GM19035 (cell line): ENCODE measurements at regions not wholly inside any gene's neighbourhood (a gene's known extent, or its start where the extent isn't known, plus 50 kb on each side); places are given as distances from the start of the nearest gene placed in this dataset.

ENCODE experiments used
- ATAC-seq: cut with Tn5 transposase; IDR thresholded peaks from one replicate; pipeline ENCODE4 v1.9.1; 2021; ENCODE audit not compliant: unreplicated experiment

GRCh38 chr1:83813576-83813975 lies 185.4 kb downstream of the TTLL7 start:
- no peak for ATAC-seq

- no peak for ATAC-seq
Observed at GRCh38 chr1:83810144-83810543, 188.8 kb downstream of the TTLL7 start.

- ATAC-seq: no peak
Observed at GRCh38 chr1:83808536-83808935, 190.4 kb downstream of the TTLL7 start.

GRCh38 chr1:83807821-83808220 lies 191.1 kb downstream of the TTLL7 start:
- ATAC-seq: no peak

GRCh38 chr1:83807231-83807630 lies 191.7 kb downstream of the TTLL7 start:
- no peak for ATAC-seq

GRCh38 chr1:83805921-83806320 lies 193.0 kb downstream of the TTLL7 start:
- no peak for ATAC-seq

- ATAC-seq: no peak
Observed at GRCh38 chr1:83802460-83803152, 196.3 kb downstream of the TTLL7 start.

GRCh38 chr1:83802023-83802422 lies 196.9 kb downstream of the TTLL7 start:
- ATAC-seq: no peak

- ATAC-seq: no peak
Observed at GRCh38 chr1:83800066-83800465, 198.9 kb downstream of the TTLL7 start.

- no peak for ATAC-seq
Observed at GRCh38 chr1:83799594-83799993, 199.3 kb downstream of the TTLL7 start.

- ATAC-seq: no peak
Observed at GRCh38 chr1:83798965-83799364, 200.0 kb downstream of the TTLL7 start.

GRCh38 chr1:83796409-83796808 lies 202.5 kb downstream of the TTLL7 start:
- ATAC-seq: no peak

GRCh38 chr1:83794384-83794783 lies 204.5 kb downstream of the TTLL7 start:
- ATAC-seq: peak; percentile 86

- ATAC-seq: no peak
Observed at GRCh38 chr1:83791821-83792437, 207.0 kb downstream of the TTLL7 start.

GRCh38 chr1:83790446-83790845 lies 208.5 kb downstream of the TTLL7 start:
- ATAC-seq: no peak

GRCh38 chr1:83787246-83787998 lies 211.5 kb downstream of the TTLL7 start:
- no peak for ATAC-seq

GRCh38 chr1:83781667-83782066 lies 217.3 kb downstream of the TTLL7 start:
- ATAC-seq: no peak

- ATAC-seq: no peak
Observed at GRCh38 chr1:83779565-83779964, 219.4 kb downstream of the TTLL7 start.

- ATAC-seq: no peak
Observed at GRCh38 chr1:83777758-83778101, 221.2 kb downstream of the TTLL7 start.

GRCh38 chr1:83776913-83777757 lies 221.8 kb downstream of the TTLL7 start:
- ATAC-seq: no peak

GRCh38 chr1:83775977-83776603 lies 222.8 kb downstream of the TTLL7 start:
- ATAC-seq: no peak
